H9 (cell line): ENCODE measurements at regions not wholly inside any gene's neighbourhood (a gene's known extent, or its start where the extent isn't known, plus 50 kb on each side); places are given as distances from the start of the nearest gene placed in this dataset.

ENCODE experiments used
- DNase-seq: peaks from one replicate; pipeline ENCODE4 v3.0.0-alpha.2; 2017
- H2AFZ ChIP-seq: one replicate; pipeline ENCODE4 v1.6.1; 2013; ENCODE audit warnings: mild to moderate bottlenecking, low read length, control low read depth, moderate library complexity
- H2AK5ac ChIP-seq: 2 replicates; pipeline ENCODE4 v1.6.1; 2013; ENCODE audit warnings: low read length, control low read depth, mixed read lengths; ENCODE audit not compliant: insufficient read length
- H2BK120ac ChIP-seq: one replicate; pipeline ENCODE4 v1.6.1; 2013; ENCODE audit warnings: low read depth, mild to moderate bottlenecking, low read length, control low read depth, inconsistent platforms; ENCODE audit not compliant: poor library complexity, severe bottlenecking
- H2BK12ac ChIP-seq: 2 replicates; pipeline ENCODE4 v1.6.1; 2013; ENCODE audit warnings: low read length, control low read depth, mixed read lengths, low read depth; ENCODE audit not compliant: insufficient read length
- H2BK15ac ChIP-seq: 2 replicates; pipeline ENCODE4 v1.6.1; 2013; ENCODE audit warnings: low read depth, low read length, control low read depth
- H2BK20ac ChIP-seq: one replicate; pipeline ENCODE4 v1.6.1; 2013; ENCODE audit warnings: low read depth, mild to moderate bottlenecking, low read length, control low read depth, inconsistent platforms; ENCODE audit not compliant: poor library complexity, severe bottlenecking
- H2BK5ac ChIP-seq: 2 replicates; pipeline ENCODE4 v1.6.1; 2013; ENCODE audit warnings: low read length, control low read depth, mixed read lengths; ENCODE audit not compliant: insufficient read length
- H3K14ac ChIP-seq: 2 replicates; pipeline ENCODE4 v1.6.1; 2013; ENCODE audit warnings: low read length, control low read depth; ENCODE audit not compliant: insufficient read depth
- H3K18ac ChIP-seq: 2 replicates; pipeline ENCODE4 v1.6.1; 2013; ENCODE audit warnings: low read depth, mild to moderate bottlenecking, mixed read lengths, low read length, control low read depth; ENCODE audit not compliant: insufficient read length
- H3K23ac ChIP-seq: 2 replicates; pipeline ENCODE4 v1.6.1; 2013; ENCODE audit warnings: low read length, control low read depth, mixed read lengths, low read depth; ENCODE audit not compliant: insufficient read length
- H3K23me2 ChIP-seq: 2 replicates; pipeline ENCODE4 v1.6.1; 2013; ENCODE audit warnings: low read depth, mild to moderate bottlenecking, mixed read lengths, low read length, control low read depth; ENCODE audit not compliant: insufficient read length, poor library complexity, severe bottlenecking
- H3K27ac ChIP-seq: 2 replicates; pipeline ENCODE4 v1.5.1; 2013; ENCODE audit warnings: low read length, control low read depth, mixed read lengths, low read depth; ENCODE audit not compliant: insufficient read length
- H3K27me3 ChIP-seq: 2 replicates; pipeline ENCODE4 v1.6.1; 2013; ENCODE audit warnings: low read length, control low read depth, inconsistent platforms; ENCODE audit not compliant: insufficient read depth
- H3K4ac ChIP-seq: 2 replicates; pipeline ENCODE4 v1.6.1; 2013; ENCODE audit warnings: low read depth, mild to moderate bottlenecking, control low read depth, inconsistent platforms, low read length, moderate library complexity
- H3K4me1 ChIP-seq: 2 replicates; pipeline ENCODE4 v1.6.1; 2013; ENCODE audit warnings: low read length, control low read depth, inconsistent platforms; ENCODE audit not compliant: insufficient read depth
- H3K4me2 ChIP-seq: 2 replicates; pipeline ENCODE4 v1.6.1; 2013; ENCODE audit warnings: low read length, control low read depth, mixed read lengths; ENCODE audit not compliant: insufficient read length, insufficient read depth
- H3K56ac ChIP-seq: 2 replicates; pipeline ENCODE4 v1.6.1; 2013; ENCODE audit warnings: low read depth, mild to moderate bottlenecking, mixed read lengths, low read length, control low read depth; ENCODE audit not compliant: insufficient read length
- H3K79me1 ChIP-seq: 2 replicates; pipeline ENCODE4 v1.6.1; 2013; ENCODE audit warnings: low read depth, mild to moderate bottlenecking, moderate library complexity, low read length, control low read depth, inconsistent platforms; ENCODE audit not compliant: insufficient read depth, poor library complexity, severe bottlenecking
- H3K79me2 ChIP-seq: 2 replicates; pipeline ENCODE4 v1.6.1; 2013; ENCODE audit warnings: low read length, control low read depth, inconsistent platforms; ENCODE audit not compliant: insufficient read depth
- H3K9ac ChIP-seq: 2 replicates; pipeline ENCODE4 v1.6.1; 2013; ENCODE audit warnings: low read length, control low read depth, mixed read lengths; ENCODE audit not compliant: insufficient read length; ENCODE audit errors: extremely low read depth
- H3K9me3 ChIP-seq: one replicate; pipeline ENCODE4 v1.6.1; 2013; ENCODE audit warnings: low read depth, low read length, inconsistent platforms; ENCODE audit not compliant: control insufficient read depth
- H3T11ph ChIP-seq: one replicate; pipeline ENCODE4 v1.6.1; 2013; ENCODE audit warnings: mild to moderate bottlenecking, low read length, control low read depth, inconsistent platforms
- H4K20me1 ChIP-seq: one replicate; pipeline ENCODE4 v1.6.1; 2013; ENCODE audit not compliant: control insufficient read depth, insufficient read length, insufficient read depth
- H4K5ac ChIP-seq: 2 replicates; pipeline ENCODE4 v1.6.1; 2013; ENCODE audit warnings: low read depth, mild to moderate bottlenecking, mixed read lengths, low read length, control low read depth; ENCODE audit not compliant: insufficient read length
- H4K8ac ChIP-seq: replicated peaks from 2 replicates; pipeline ENCODE4 v1.6.1; 2013; ENCODE audit warnings: low read length, control low read depth, mixed read lengths, low read depth; ENCODE audit not compliant: insufficient read length
- H4K91ac ChIP-seq: 2 replicates; pipeline ENCODE4 v1.6.1; 2013; ENCODE audit warnings: low read depth, mild to moderate bottlenecking, moderate library complexity, mixed read lengths, low read length, control low read depth; ENCODE audit not compliant: insufficient read length
- H3K27ac Mint-ChIP-seq, 3 experiments: 2 replicates in 2 of 3; 3 replicates in 1 of 3; pipeline ENCODE4 v1.8.0; 2020 to 2021; ENCODE audit warnings: mixed read lengths in 3 of 3, mild to moderate bottlenecking in 1 of 3, moderate library complexity in 1 of 3
- H3K27me3 Mint-ChIP-seq: 2 replicates; pipeline ENCODE4 v1.8.0; 2021; ENCODE audit warnings: low read depth, mild to moderate bottlenecking, moderate library complexity, mixed read lengths
- H3K36me3 Mint-ChIP-seq, 3 experiments: 2 replicates in 2 of 3; 3 replicates in 1 of 3; pipeline ENCODE4 v1.8.0; 2020 to 2021; ENCODE audit warnings: low read depth in 3 of 3, mixed read lengths in 3 of 3; ENCODE audit not compliant: insufficient read depth in 1 of 3
- H3K4me1 Mint-ChIP-seq, 2 experiments: 2 replicates each; pipeline ENCODE4 v1.8.0; 2020; ENCODE audit warnings: mixed read lengths in 2 of 2
- H3K4me3 Mint-ChIP-seq, 2 experiments: 2 replicates in 1 of 2; 3 replicates in 1 of 2; pipeline ENCODE4 v1.8.0; 2020 to 2021; ENCODE audit warnings: mild to moderate bottlenecking in 2 of 2, mixed read lengths in 2 of 2, moderate library complexity in 1 of 2
- H3K9me3 Mint-ChIP-seq, 2 experiments: 2 replicates in 1 of 2; 3 replicates in 1 of 2; pipeline ENCODE4 v1.8.0; 2020; ENCODE audit warnings: mild to moderate bottlenecking in 2 of 2, mixed read lengths in 2 of 2, moderate library complexity in 1 of 2
- CTCF ChIP-seq: fragments of 200-600 bp; sonication (generic); conservative IDR thresholded peaks from 3 replicates; pipeline ENCODE4 v1.8.0; 2021; ENCODE audit warnings: antibody characterized with exemption, mild to moderate bottlenecking
- WGBS: extraction: QIAGEN DNeasy Blood & Tissue Kit; methylation state at CpG from one replicate; pipeline ENCODE4 v1.1.7; 2013; ENCODE audit warnings: missing lambda C conversion rate, low lambda C conversion rate, mixed read lengths; ENCODE audit not compliant: insufficient read length; ENCODE audit errors: extremely low coverage; 5-methylcytosine and 5-hydroxymethylcytosine counted together

- H2AFZ ChIP-seq = no peak overlapping the region
- H2AK5ac ChIP-seq = no peak overlapping the region
- no peak overlapping the region for H2BK12ac ChIP-seq
- no peaks in the 10 kb centered on the region for H3K4me1 ChIP-seq
- Mint-ChIP-seq H3K4me1 (peaks cover 2 to 3% of the 10 kb centered on the region in 2 experiments; a peak in 3 of 4 replicates), H3K9me3 (peaks cover 0 to 4% of the 10 kb centered on the region in 2 experiments; a peak in 2 of 5 replicates), H3K27ac (no peak overlapping the region), H3K36me3 (no peaks in the 10 kb centered on the region), H3K4me3 (no peak overlapping the region), H3K27me3 (no peaks in the 10 kb centered on the region)
- H3K14ac ChIP-seq = no peak overlapping the region
- H4K91ac ChIP-seq = no peak overlapping the region
- no peak overlapping the region for H2BK120ac ChIP-seq
- no peak overlapping the region for H4K8ac ChIP-seq
- H3K18ac ChIP-seq = no peak overlapping the region
- no peak for DNase-seq
- H4K20me1 ChIP-seq = no peaks in the 10 kb centered on the region
- H2BK5ac ChIP-seq = no peak overlapping the region
- no peaks in the 10 kb centered on the region for H3K23me2 ChIP-seq
- no peak overlapping the region for H3K4me2 ChIP-seq
- H3K79me2 ChIP-seq = no peaks in the 10 kb centered on the region
- no peak overlapping the region for H3K23ac ChIP-seq
- H3K9me3 ChIP-seq = no peaks in the 10 kb centered on the region
- no peak overlapping the region for H3K56ac ChIP-seq
- H3K9ac ChIP-seq = no peak overlapping the region
- no peak overlapping the region for H2BK15ac ChIP-seq
- no peak for TF ChIP-seq CTCF
- no peak overlapping the region for H3K27ac ChIP-seq
- no peak overlapping the region for H3T11ph ChIP-seq
- no peak overlapping the region for H2BK20ac ChIP-seq
- H4K5ac ChIP-seq = no peak overlapping the region
- no CpG with 5 or more reads among the region's 2 CpGs for WGBS
- H3K4ac ChIP-seq = no peak overlapping the region
- no peaks in the 10 kb centered on the region for H3K27me3 ChIP-seq
- no peaks in the 10 kb centered on the region for H3K79me1 ChIP-seq
Observed at GRCh38 chr5:68383888-68384310, 168.3 kb downstream of the PIK3R1 start.
